Upper lobe of left lung (tissue), 6 donors: ENCODE measurements at regions not wholly inside any gene's neighbourhood (a gene's known extent, or its start where the extent isn't known, plus 50 kb on each side); places are given as distances from the start of the nearest gene placed in this dataset.

ENCODE experiments used
- ATAC-seq, 2 donors: fragments of 200-7000 bp; cut with Tn5 transposase; one replicate each; pipeline ENCODE4 v1.9.1; 2022; ENCODE audit warnings: mild to moderate bottlenecking in 2 of 2, moderate library complexity in 2 of 2; ENCODE audit not compliant: low FRiP score in 2 of 2
- DNase-seq, 2 donors: peaks; one replicate each; pipeline ENCODE4 v3.0.0-alpha.2; 2019 to 2020
- H3K27ac ChIP-seq, 4 donors: fragments of 200-600 bp; sonication (generic); one replicate each; pipeline ENCODE4 v1.5.1; 2016 to 2019
- H3K27me3 ChIP-seq, 4 donors: fragments of 200-600 bp; sonication (generic); one replicate each; pipeline ENCODE4 v1.5.1; 2017 to 2019
- H3K36me3 ChIP-seq, 4 donors: fragments of 200-600 bp; sonication (generic); one replicate each; pipeline ENCODE4 v1.5.1; 2016 to 2019
- H3K4me1 ChIP-seq, 4 donors: fragments of 200-600 bp; sonication (generic); one replicate each; pipeline ENCODE4 v1.5.1; 2018 to 2019
- H3K4me3 ChIP-seq, 4 donors: fragments of 200-600 bp; sonication (generic); one replicate each; pipeline ENCODE4 v1.5.1; 2017 to 2019; ENCODE audit warnings: mild to moderate bottlenecking in 2 of 4, moderate library complexity in 1 of 4
- H3K9me3 ChIP-seq, 4 donors: fragments of 200-600 bp; sonication (generic); one replicate each; pipeline ENCODE4 v1.5.1; 2018 to 2019
- CTCF ChIP-seq, 6 experiments: fragments of 450-650 bp in 4 of 6; fragments of 200-600 bp in 2 of 6; sonication (generic) in 2 of 6; IDR thresholded peaks; one replicate each; pipeline ENCODE4 v1.5.1; 2016 to 2019; ENCODE audit warnings: antibody characterized with exemption in 6 of 6
- EP300 ChIP-seq, 4 donors: sonication (generic); formaldehyde crosslinking; IDR thresholded peaks; one replicate each; pipeline ENCODE4 v1.5.1; 2017; ENCODE audit warnings: antibody characterized with exemption in 4 of 4, control low read depth in 2 of 4
- POLR2A ChIP-seq, 4 donors: fragments of 450-650 bp; IDR thresholded peaks; one replicate each; pipeline ENCODE4 v1.5.1; 2016 to 2017; ENCODE audit warnings: antibody characterized with exemption in 4 of 4, mild to moderate bottlenecking in 2 of 4
- POLR2AphosphoS5 ChIP-seq, 2 donors: sonication (generic); formaldehyde crosslinking; IDR thresholded peaks; one replicate each; pipeline ENCODE4 v1.5.1; 2017; ENCODE audit warnings: antibody characterized with exemption in 2 of 2
- WGBS, 2 donors: methylation state at CpG; one replicate each; pipeline ENCODE4 v1.1.5; 2017 to 2018; 5-methylcytosine and 5-hydroxymethylcytosine counted together
- donor health status: DM: no; HTN: no; CAD: no; lungs with moderate emphysema.
- donor health status: DM: no; HTN: yes; CAD: no; lungs with severe emphysema.

- peak in 1 of 2 donors; percentile 77 for DNase-seq
- Histone ChIP-seq H3K27ac (no peak overlapping the region), H3K4me1 (peaks cover 10 to 23% (median 15%) of the 10 kb centered on the region in 4 donors), H3K4me3 (peak overlapping the region in 3 of 4 donors; percentile 9 to 41 (median 37)), H3K27me3 (no peaks in the 10 kb centered on the region), H3K9me3 (no peaks in the 10 kb centered on the region), H3K36me3 (no peaks in the 10 kb centered on the region)
- ATAC-seq: peak in 1 of 2 donors; percentile 58
- WGBS, 2 donors: 7 to 10% methylated on average over 13 of the region's 13 CpGs
- TF ChIP-seq POLR2A (IDR thresholded peaks at IDR 0.05): no peak
- no peak for TF ChIP-seq CTCF (IDR thresholded peaks at IDR 0.05)
- TF ChIP-seq POLR2AphosphoS5 (IDR thresholded peaks at IDR 0.05): no peak
Observed at GRCh38 chr14:23694949-23695663, 58.9 kb downstream of the DHRS2 start.

- peaks cover 10 to 23% (median 15%) of the 10 kb centered on the region in 4 donors for H3K4me1 ChIP-seq
- H3K27me3 ChIP-seq: no peaks in the 10 kb centered on the region
- H3K9me3 ChIP-seq: no peaks in the 10 kb centered on the region
- peak overlapping the region in 3 of 4 donors; percentile 9 to 41 (median 37) for H3K4me3 ChIP-seq
- 15 to 25% methylated on average over 8 of the region's 8 CpGs for WGBS, 2 donors
- DNase-seq (no peak), ATAC-seq (peak in 1 of 2 donors; percentile 37)
- no peak overlapping the region for H3K27ac ChIP-seq
- no peaks in the 10 kb centered on the region for H3K36me3 ChIP-seq
- TF ChIP-seq POLR2A (IDR thresholded peaks at IDR 0.05): no peak
- no peak for TF ChIP-seq CTCF (IDR thresholded peaks at IDR 0.05)
- TF ChIP-seq POLR2AphosphoS5 (IDR thresholded peaks at IDR 0.05): no peak
- no peak for TF ChIP-seq EP300 (IDR thresholded peaks at IDR 0.05)
Observed at GRCh38 chr14:23695664-23695999, 59.5 kb downstream of the DHRS2 start.

GRCh38 chr14:23696701-23697239 is 60.6 kb downstream of the DHRS2 start:
- H3K27me3 ChIP-seq: no peaks in the 10 kb centered on the region
- H3K9me3 ChIP-seq: no peaks in the 10 kb centered on the region
- H3K27ac ChIP-seq: no peak overlapping the region
- DNase-seq (no peak), ATAC-seq (no peak)
- no peaks in the 10 kb centered on the region for H3K36me3 ChIP-seq
- peaks cover 10 to 23% (median 15%) of the 10 kb centered on the region in 4 donors for H3K4me1 ChIP-seq
- TF ChIP-seq POLR2AphosphoS5 (IDR thresholded peaks at IDR 0.05): no peak
- no peak for TF ChIP-seq CTCF (IDR thresholded peaks at IDR 0.05)
- TF ChIP-seq EP300 (IDR thresholded peaks at IDR 0.05): no peak
- TF ChIP-seq POLR2A (IDR thresholded peaks at IDR 0.05): no peak
- H3K4me3 ChIP-seq: no peak overlapping the region
- WGBS, 2 donors: 82 to 91% methylated on average over 4 to 5 of the region's 5 CpGs

- H3K4me3 ChIP-seq: no peak overlapping the region
- no peak for TF ChIP-seq EP300 (IDR thresholded peaks at IDR 0.05)
- TF ChIP-seq POLR2AphosphoS5 (IDR thresholded peaks at IDR 0.05): no peak
- no peak for TF ChIP-seq CTCF (IDR thresholded peaks at IDR 0.05)
- no peak for TF ChIP-seq POLR2A (IDR thresholded peaks at IDR 0.05)
- H3K4me1 ChIP-seq: peaks cover 10 to 23% (median 15%) of the 10 kb centered on the region in 4 donors
- H3K27me3 ChIP-seq: no peaks in the 10 kb centered on the region
- no peaks in the 10 kb centered on the region for H3K36me3 ChIP-seq
- H3K27ac ChIP-seq: no peak overlapping the region
- DNase-seq: no peak
- no peak for ATAC-seq
- H3K9me3 ChIP-seq: no peaks in the 10 kb centered on the region
- 68 to 71% methylated on average over 4 of the region's 4 CpGs for WGBS, 2 donors
Observed at GRCh38 chr14:23697680-23698079, 61.5 kb downstream of the DHRS2 start.
